ENCODE measurements at regions not wholly inside any gene's neighbourhood (a gene's known extent, or its start where the extent isn't known, plus 50 kb on each side); places are given as distances from the start of the nearest gene placed in this dataset.
A peak's percentile ranks its signal among the peaks of the same experiment; 100 is the strongest.
"Not testable (repeated sequence)": the region's sequence is repeated elsewhere in the genome, so short reads cannot be mapped to it uniquely, and the experiment has no call there.

- TF ChIP-seq, protein P1, sequence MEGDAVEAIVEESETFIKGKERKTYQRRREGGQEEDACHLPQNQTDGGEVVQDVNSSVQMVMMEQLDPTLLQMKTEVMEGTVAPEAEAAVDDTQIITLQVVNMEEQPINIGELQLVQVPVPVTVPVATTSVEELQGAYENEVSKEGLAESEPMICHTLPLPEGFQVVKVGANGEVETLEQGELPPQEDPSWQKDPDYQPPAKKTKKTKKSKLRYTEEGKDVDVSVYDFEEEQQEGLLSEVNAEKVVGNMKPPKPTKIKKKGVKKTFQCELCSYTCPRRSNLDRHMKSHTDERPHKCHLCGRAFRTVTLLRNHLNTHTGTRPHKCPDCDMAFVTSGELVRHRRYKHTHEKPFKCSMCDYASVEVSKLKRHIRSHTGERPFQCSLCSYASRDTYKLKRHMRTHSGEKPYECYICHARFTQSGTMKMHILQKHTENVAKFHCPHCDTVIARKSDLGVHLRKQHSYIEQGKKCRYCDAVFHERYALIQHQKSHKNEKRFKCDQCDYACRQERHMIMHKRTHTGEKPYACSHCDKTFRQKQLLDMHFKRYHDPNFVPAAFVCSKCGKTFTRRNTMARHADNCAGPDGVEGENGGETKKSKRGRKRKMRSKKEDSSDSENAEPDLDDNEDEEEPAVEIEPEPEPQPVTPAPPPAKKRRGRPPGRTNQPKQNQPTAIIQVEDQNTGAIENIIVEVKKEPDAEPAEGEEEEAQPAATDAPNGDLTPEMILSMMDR (IDR thresholded peaks at IDR 0.05; ENCODE audit: low read depth, low read length, missing control alignments) = no peak
- no peak for DNase-seq (ENCODE audit: extremely low read depth, low read depth)
- no peak overlapping the region for H3K4me3 ChIP-seq (replicated peaks; ENCODE audit: low read depth, low read length)
These were observed 88.3 kb upstream of the NT5E start for GRCh38 chr6:85361643-85362014.

GRCh38 chr6:85360794-85361642 is 88.9 kb upstream of the NT5E start:
- no peak overlapping the region for H3K4me3 ChIP-seq (replicated peaks; ENCODE audit: low read depth, low read length)
- peak; percentile 98 for DNase-seq (ENCODE audit: extremely low read depth, low read depth)
- TF ChIP-seq, protein P1 (IDR thresholded peaks at IDR 0.05; ENCODE audit: low read depth, low read length, missing control alignments) = no peak

GRCh38 chr6:85357651-85358050 is 92.2 kb upstream of the NT5E start:
- TF ChIP-seq, protein P1 (IDR thresholded peaks at IDR 0.05; ENCODE audit: low read depth, low read length, missing control alignments) = no peak
- no peak for DNase-seq (ENCODE audit: extremely low read depth, low read depth)
- H3K4me3 ChIP-seq (replicated peaks; ENCODE audit: low read depth, low read length) = no peak overlapping the region

DNA sequence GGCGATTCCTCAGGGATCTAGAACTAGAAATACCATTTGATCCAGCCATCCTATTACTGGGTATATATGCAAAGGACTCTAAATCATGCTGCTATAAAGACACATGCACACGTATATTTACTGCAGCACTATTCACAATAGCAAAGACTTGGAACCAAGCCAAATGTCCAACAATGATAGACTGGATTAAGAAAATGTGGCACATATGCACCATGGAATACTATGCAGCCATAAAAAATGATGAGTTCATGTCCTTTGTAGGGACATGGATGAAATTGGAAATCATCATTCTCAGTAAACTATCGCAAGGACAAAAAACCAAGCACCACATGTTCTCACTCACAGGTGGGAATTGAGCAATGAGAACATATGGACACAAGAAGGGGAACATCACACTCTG is 93.1 kb upstream of the NT5E start:
- H3K4me3 ChIP-seq (replicated peaks; ENCODE audit: low read depth, low read length); DNase-seq (ENCODE audit: extremely low read depth, low read depth): not testable (repeated sequence)

DNA sequence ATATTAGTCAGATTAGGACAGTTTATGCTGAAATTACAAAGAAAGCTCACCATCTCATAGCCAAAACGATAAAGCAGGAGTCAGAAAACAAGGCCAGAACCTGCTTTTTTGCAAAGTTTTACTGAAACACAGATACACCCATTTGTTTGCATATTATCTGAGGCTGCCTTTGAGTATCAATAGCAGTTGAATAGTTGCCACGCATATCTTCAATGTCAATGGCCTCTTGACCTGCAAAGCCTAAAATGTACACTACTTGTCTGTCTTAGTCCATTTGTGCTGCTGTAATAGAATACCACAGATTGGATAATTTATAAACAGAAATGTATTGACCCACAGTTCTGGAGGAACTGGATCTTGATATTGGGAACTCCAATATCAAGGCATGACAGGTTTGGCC is 94.1 kb upstream of the NT5E start:
- DNase-seq (ENCODE audit: extremely low read depth, low read depth) = no peak
- TF ChIP-seq, protein P1 (IDR thresholded peaks at IDR 0.05; ENCODE audit: low read depth, low read length, missing control alignments) = no peak
- no peak overlapping the region for H3K4me3 ChIP-seq (replicated peaks; ENCODE audit: low read depth, low read length)

GRCh38 chr6:85354761-85355618 is 94.9 kb upstream of the NT5E start:
- TF ChIP-seq, protein P1 (IDR thresholded peaks at IDR 0.05; ENCODE audit: low read depth, low read length, missing control alignments) = peak; percentile 86
- no peak overlapping the region for H3K4me3 ChIP-seq (replicated peaks; ENCODE audit: low read depth, low read length)
- DNase-seq (ENCODE audit: extremely low read depth, low read depth) = peak; percentile 48

GRCh38 chr6:85353012-85353411 is 96.9 kb upstream of the NT5E start:
- TF ChIP-seq, protein P1 (IDR thresholded peaks at IDR 0.05; ENCODE audit: low read depth, low read length, missing control alignments) = no peak
- DNase-seq (ENCODE audit: extremely low read depth, low read depth) = no peak
- H3K4me3 ChIP-seq (replicated peaks; ENCODE audit: low read depth, low read length) = no peak overlapping the region
